ENCODE measurements at regions not wholly inside any gene's neighbourhood (a gene's known extent, or its start where the extent isn't known, plus 50 kb on each side); places are given as distances from the start of the nearest gene placed in this dataset.
A peak's percentile ranks its signal among the peaks of the same experiment; 100 is the strongest.

DNA sequence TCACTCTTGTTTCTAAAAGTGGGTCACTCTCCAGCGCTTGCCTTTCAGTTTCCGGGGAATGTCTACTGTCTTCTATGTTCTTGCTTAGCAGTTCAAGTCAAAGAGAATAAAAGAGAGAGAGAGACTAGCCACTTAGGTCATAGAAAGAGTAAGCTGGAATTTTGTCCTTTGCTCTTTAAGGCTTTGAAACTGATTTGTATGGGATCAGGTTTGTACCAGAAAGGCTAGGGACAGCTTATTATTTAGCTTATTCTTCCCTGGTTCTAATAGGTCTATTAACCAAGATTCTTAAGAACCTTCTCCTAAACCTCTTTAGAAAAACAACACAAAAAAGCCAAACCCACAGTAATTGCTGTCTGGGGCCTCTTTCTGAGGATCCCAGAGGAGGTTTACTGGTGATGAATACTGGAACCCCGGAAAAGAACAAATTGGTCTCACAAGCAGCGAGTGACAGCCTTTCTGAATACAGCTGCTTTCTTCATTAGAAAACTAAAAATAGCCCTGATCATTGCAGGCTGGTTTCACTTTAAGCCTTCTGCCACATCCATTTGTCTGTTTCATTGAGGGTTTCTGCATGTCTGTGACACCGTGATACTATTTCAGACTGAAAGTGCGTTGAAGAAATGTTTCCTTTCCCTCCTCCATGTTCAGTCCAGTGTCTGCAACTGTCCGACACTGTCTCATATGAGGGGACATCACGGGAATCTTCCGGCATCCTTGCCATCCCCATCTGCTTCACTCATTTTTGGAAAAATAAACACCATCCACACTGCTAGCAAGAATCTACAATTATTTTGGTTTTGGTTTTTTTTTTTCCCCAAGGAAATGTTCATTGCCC lies 75.1 kb upstream of the ATXN1 start:
- H3K4me3 ChIP-seq (ENCODE audit: low read depth, low read length): no peak overlapping the region; the same call in 1 of the 2 replicates
- TF ChIP-seq CTCF (IDR thresholded peaks at IDR 0.05; ENCODE audit: low read depth, low read length, missing control alignments): no peak
- DNase-seq (ENCODE audit: low read depth): peak; percentile 29

DNA sequence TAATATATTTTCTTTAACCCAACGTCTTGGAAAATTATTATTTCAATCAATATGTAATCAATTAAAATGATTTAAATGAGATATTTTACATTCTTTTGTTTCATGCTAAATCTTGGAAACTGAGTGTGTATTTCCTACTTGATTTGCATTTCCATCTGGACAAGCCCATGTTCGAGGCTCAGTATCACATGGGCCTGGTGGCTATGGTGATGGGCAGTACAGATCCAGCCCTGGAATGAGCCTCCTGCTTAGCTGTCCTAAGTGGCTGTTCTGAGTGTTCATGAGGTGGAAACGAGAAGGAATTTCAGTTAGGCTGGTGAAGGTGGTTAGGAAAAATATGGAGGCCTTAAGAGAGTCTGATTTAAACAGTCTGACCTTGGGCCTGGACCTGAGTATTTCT lies 73.0 kb upstream of the ATXN1 start:
- no peak overlapping the region for H3K4me3 ChIP-seq (ENCODE audit: low read depth, low read length)
- no peak for DNase-seq (ENCODE audit: low read depth)
- TF ChIP-seq CTCF (IDR thresholded peaks at IDR 0.05; ENCODE audit: low read depth, low read length, missing control alignments): no peak

GRCh38 chr6:16832721-16833120 lies 71.5 kb upstream of the ATXN1 start:
- DNase-seq (ENCODE audit: low read depth): no peak
- no peak overlapping the region for H3K4me3 ChIP-seq (ENCODE audit: low read depth, low read length)
- no peak for TF ChIP-seq CTCF (IDR thresholded peaks at IDR 0.05; ENCODE audit: low read depth, low read length, missing control alignments)

GRCh38 chr6:16832043-16832567 lies 70.8 kb upstream of the ATXN1 start:
- DNase-seq (ENCODE audit: low read depth): no peak
- TF ChIP-seq CTCF (IDR thresholded peaks at IDR 0.05; ENCODE audit: low read depth, low read length, missing control alignments): no peak
- H3K4me3 ChIP-seq (ENCODE audit: low read depth, low read length): no peak overlapping the region

- H3K4me3 ChIP-seq (ENCODE audit: low read depth, low read length): no peak overlapping the region
- TF ChIP-seq CTCF (IDR thresholded peaks at IDR 0.05; ENCODE audit: low read depth, low read length, missing control alignments): no peak
- no peak for DNase-seq (ENCODE audit: low read depth)
Observed at GRCh38 chr6:16831136-16831535, 69.9 kb upstream of the ATXN1 start.

GRCh38 chr6:16828058-16828457 lies 66.8 kb upstream of the ATXN1 start:
- TF ChIP-seq CTCF (IDR thresholded peaks at IDR 0.05; ENCODE audit: low read depth, low read length, missing control alignments): no peak
- no peak overlapping the region for H3K4me3 ChIP-seq (ENCODE audit: low read depth, low read length)
- DNase-seq (ENCODE audit: low read depth): no peak

DNA sequence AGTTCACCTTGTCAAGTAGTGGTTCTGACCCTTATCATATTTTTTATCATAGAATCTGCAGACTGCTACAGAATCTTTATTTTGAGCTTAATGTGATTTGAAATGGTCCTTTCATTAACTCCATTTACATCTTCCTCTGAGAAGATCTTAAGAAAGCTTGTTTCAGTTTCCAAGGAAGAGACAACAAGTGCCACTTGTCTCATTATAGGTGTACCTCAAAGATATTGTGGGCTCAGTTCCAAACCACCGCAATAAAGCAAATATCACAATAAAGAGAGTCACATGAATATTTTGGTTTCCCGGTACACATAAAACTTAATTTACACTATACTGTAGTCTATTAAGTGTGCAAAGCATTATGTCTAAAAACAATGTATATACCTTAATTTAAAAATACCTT lies 66.4 kb upstream of the ATXN1 start:
- TF ChIP-seq CTCF (IDR thresholded peaks at IDR 0.05; ENCODE audit: low read depth, low read length, missing control alignments): no peak
- no peak for DNase-seq (ENCODE audit: low read depth)
- H3K4me3 ChIP-seq (ENCODE audit: low read depth, low read length): no peak overlapping the region

Measured in GM12864 (cell line).